Heart right ventricle (tissue), 16 donors: ENCODE measurements at regions not wholly inside any gene's neighbourhood (a gene's known extent, or its start where the extent isn't known, plus 50 kb on each side); places are given as distances from the start of the nearest gene placed in this dataset.
A peak's percentile ranks its signal among the peaks of the same experiment; 100 is the strongest.

Source experiments
- ATAC-seq, 8 donors: fragments of 200-7000 bp; cut with Tn5 transposase; one replicate each; pipeline ENCODE4 v1.9.1; 2020; ENCODE audit warnings: mild to moderate bottlenecking in 8 of 8, moderate library complexity in 8 of 8, moderate number of reproducible peaks in 1 of 8
- DNase-seq, 2 donors: peaks; one replicate each; pipeline ENCODE4 v3.0.0-alpha.2; 2020
- H3K27ac ChIP-seq, 10 donors: fragments of 200-600 bp; sonication (generic) in 2 of 10; one replicate each; pipeline versions ENCODE4 v1.5.0 to v1.8.0; 2020 to 2022; ENCODE audit warnings: mild to moderate bottlenecking in 3 of 10
- H3K27me3 ChIP-seq, 7 donors: fragments of 200-600 bp; one replicate each; pipeline ENCODE4 v1.8.0; 2021 to 2022; ENCODE audit warnings: mild to moderate bottlenecking in 2 of 7
- H3K36me3 ChIP-seq, 9 donors: fragments of 200-600 bp; sonication (generic) in 1 of 9; one replicate each; pipeline versions ENCODE4 v1.5.0 to v1.8.0; 2020 to 2022; ENCODE audit warnings: mild to moderate bottlenecking in 2 of 9
- H3K4me1 ChIP-seq, 9 donors: fragments of 200-600 bp; sonication (generic) in 1 of 9; one replicate each; pipeline versions ENCODE4 v1.5.0 to v1.8.0; 2020 to 2022; ENCODE audit warnings: mild to moderate bottlenecking in 4 of 9
- H3K4me3 ChIP-seq, 10 donors: fragments of 200-600 bp; sonication (generic) in 2 of 10; one replicate each; pipeline versions ENCODE4 v1.5.0 to v1.8.0; 2020 to 2022; ENCODE audit warnings: mild to moderate bottlenecking in 7 of 10, moderate library complexity in 2 of 10
- H3K9me3 ChIP-seq, 11 donors: fragments of 200-600 bp in 10 of 11; sonication (generic) in 2 of 11; one replicate each; pipeline versions ENCODE4 v1.5.0 to v1.8.0; 2013 to 2022; ENCODE audit warnings: mild to moderate bottlenecking in 2 of 11, control low read depth in 1 of 11, moderate library complexity in 1 of 11
- WGBS, 2 donors: extraction: QIAGEN DNeasy Blood & Tissue Kit; methylation state at CpG; one replicate each; pipeline ENCODE4 v1.1.7; 2013; ENCODE audit warnings: inconsistent platforms in 1 of 2; 5-methylcytosine and 5-hydroxymethylcytosine counted together
- intact Hi-C, 10 donors: fragments of 100-400 bp; cut with DNase I; formaldehyde crosslinking; loops; one replicate each; pipeline versions ENCODE4 v1.11.1 to v1.14.2; 2022
- TF ChIP-seq, protein P1 (sequence below), 9 donors: fragments of 200-600 bp; sonication (generic) in 2 of 9; IDR thresholded peaks; one replicate each; pipeline versions ENCODE4 v1.5.0 to v1.8.0; 2021 to 2022; ENCODE audit warnings: antibody characterized with exemption in 9 of 9, mild to moderate bottlenecking in 5 of 9, moderate library complexity in 1 of 9
- donor health status: Arrhythmogenic right ventricular cardiomyopathy.
- donor health status: ischemic (EF 13 %, LVEDD 7.1; RV severe dilation, severe dysfunction).
- donor health status: healthy with polysubstance abuse.
- donor health status: DM: no; HTN: yes; CAD: no.
- donor health status: DM: no; HTN: no; CAD: no.
- donor health status: ischemic (EF 25% LVEDD 6.9; RV normal size, moderate dysfunction).
- donor health status: ischemic (EF 25% LVEDD 5.7; RV mildly dilated, moderate dysfunction).
- donor health status: healthy.
- donor health status: DM: yes; HTN: yes; CAD: no.
- donor health status: Ischemic cardiomyopathy.
- donor health status: ischemic (EF 35%, LVEDD 5.7; RV mildly dilated, moderate dysfunction).
- donor health status: nonischemic (EF 11% LVEDD 7.7; RV severe dilation, severe dysfunction).
- donor health status: DM: yes; HTN: yes; CAD: no.
- donor health status: PGD.
- donor health status: ischemic (EF 29% LVEDD 5.4; RV normal size, mild dysfunction).
- donor health status: nonischemic (EF 23%, LVEDD 6.1; RV moderate dilation, normal function).

DNA sequence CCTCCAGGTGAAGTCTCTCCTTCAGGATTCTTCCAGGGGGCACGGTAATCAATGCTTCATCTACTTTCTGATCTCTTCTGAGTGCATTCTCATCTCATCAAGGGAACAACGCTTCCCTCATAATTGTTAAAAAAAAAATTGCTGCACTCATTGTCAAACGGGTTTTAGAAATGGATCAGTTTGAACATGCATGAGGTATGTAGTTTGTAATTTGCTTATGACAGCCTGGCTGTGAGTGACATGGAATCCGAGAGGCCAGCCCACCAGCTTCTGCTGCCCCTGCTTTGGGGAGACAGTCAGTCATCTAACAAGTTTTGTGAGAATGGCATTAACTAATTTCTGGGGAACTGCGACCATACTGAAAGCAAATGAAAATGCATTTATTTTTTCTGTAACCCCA, 791.9 kb upstream of the SOX11 start:
- DNase-seq = no peak
- H3K9me3 ChIP-seq = peaks cover 0 to 15% (median 0%) of the 10 kb centered on the region in 11 donors
- H3K36me3 ChIP-seq = no peaks in the 10 kb centered on the region
- H3K27ac ChIP-seq = no peak overlapping the region
- TF ChIP-seq, protein P1, sequence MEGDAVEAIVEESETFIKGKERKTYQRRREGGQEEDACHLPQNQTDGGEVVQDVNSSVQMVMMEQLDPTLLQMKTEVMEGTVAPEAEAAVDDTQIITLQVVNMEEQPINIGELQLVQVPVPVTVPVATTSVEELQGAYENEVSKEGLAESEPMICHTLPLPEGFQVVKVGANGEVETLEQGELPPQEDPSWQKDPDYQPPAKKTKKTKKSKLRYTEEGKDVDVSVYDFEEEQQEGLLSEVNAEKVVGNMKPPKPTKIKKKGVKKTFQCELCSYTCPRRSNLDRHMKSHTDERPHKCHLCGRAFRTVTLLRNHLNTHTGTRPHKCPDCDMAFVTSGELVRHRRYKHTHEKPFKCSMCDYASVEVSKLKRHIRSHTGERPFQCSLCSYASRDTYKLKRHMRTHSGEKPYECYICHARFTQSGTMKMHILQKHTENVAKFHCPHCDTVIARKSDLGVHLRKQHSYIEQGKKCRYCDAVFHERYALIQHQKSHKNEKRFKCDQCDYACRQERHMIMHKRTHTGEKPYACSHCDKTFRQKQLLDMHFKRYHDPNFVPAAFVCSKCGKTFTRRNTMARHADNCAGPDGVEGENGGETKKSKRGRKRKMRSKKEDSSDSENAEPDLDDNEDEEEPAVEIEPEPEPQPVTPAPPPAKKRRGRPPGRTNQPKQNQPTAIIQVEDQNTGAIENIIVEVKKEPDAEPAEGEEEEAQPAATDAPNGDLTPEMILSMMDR (IDR thresholded peaks at IDR 0.05) = no peak
- ATAC-seq = no peak
- 82 to 84% methylated on average over 5 of the region's 5 CpGs for WGBS, 2 donors
- peaks cover 0 to 3% (median 0%) of the 10 kb centered on the region in 7 donors for H3K27me3 ChIP-seq
- no peaks in the 10 kb centered on the region for H3K4me1 ChIP-seq
- intact Hi-C loops = no loop called here
- no peak overlapping the region for H3K4me3 ChIP-seq

DNA sequence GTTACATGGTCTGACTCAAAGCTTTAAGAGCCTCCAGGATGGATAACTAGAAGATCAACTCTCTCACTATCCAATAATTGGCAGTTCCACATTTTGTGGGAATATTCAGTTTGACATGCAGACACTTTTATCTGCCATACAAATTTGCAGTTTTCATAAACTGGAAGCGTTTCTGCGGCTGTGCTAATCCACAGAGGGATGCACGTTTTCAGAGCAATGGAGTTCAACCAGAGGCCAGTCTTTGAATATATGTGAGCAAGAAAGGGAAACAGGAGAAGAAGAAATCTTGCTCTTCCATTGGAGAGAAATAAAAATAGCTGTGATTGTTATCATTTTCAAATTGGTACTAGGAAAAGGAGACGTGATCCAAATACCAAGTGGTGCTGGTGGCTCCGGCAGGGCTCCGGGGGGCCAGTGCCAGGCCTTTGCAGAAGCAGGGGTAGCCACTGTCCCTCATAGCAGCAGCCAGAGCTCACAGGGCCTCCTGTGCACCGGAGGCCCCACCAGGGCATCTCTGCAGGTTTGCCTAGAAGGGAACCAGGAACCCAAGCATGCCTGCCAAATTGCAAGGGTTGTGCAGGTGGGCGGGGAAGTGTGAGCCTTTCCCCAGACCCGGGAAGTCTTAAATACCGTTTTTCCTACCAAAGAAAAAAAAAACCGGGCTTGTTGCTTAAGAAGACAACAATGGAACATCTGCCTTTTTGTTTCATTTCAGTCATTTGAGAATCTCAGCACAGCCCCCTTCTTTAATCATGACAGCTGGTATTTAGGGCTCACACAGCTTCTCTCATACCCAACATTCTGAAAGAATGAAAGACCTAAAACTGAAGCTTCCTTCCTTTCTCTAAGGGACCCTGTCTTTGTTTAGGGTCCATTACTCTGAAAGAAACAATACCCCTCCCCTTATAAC, 791.1 kb upstream of the SOX11 start:
- intact Hi-C loops = no loop called here
- Histone ChIP-seq H3K27ac (no peak overlapping the region), H3K27me3 (peaks cover 0 to 3% (median 0%) of the 10 kb centered on the region in 7 donors), H3K4me1 (no peaks in the 10 kb centered on the region), H3K36me3 (no peaks in the 10 kb centered on the region), H3K4me3 (no peak overlapping the region), H3K9me3 (peaks cover 0 to 12% (median 0%) of the 10 kb centered on the region in 11 donors)
- 74 to 81% methylated on average over 11 of the region's 11 CpGs for WGBS, 2 donors
- TF ChIP-seq, protein P1 (IDR thresholded peaks at IDR 0.05) = no peak
- ATAC-seq (no peak), DNase-seq (no peak)

DNA sequence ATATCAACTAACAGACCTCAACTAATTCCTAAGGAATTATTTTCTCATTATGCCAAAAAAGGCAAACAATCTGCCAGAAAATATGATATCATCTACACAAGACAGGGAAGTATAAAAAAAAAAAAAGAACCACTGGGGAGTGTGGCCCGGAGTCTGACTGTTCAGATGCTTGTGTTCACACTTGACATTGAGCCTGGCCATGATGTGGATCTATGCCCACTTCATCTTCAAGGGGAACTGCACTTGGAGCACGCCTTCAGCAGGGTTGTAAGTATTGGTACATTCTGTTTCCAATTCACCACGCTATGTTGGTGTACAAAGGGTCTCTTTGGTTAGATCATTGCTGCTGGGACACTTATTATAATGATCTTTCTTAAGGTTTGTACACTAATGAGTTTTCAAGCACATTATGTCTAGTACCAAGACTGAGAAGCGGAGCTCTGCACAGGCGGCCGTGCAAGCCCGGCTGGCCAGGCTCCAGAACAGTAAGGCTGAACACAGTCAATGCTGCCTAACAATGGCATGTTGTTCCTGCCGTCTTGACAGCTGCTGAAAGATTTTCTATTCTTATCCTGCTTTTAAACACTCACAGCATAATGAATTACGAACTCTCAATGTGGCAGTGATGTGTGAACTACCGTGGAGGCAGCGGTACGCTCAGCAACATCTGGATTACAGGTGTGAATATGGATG, 788.4 kb upstream of the SOX11 start:
- WGBS, 2 donors = 16 to 26% methylated on average over 12 of the region's 12 CpGs
- DNase-seq = peak in 1 of 2 donors; percentile 31
- intact Hi-C loops = no loop called here

DNA sequence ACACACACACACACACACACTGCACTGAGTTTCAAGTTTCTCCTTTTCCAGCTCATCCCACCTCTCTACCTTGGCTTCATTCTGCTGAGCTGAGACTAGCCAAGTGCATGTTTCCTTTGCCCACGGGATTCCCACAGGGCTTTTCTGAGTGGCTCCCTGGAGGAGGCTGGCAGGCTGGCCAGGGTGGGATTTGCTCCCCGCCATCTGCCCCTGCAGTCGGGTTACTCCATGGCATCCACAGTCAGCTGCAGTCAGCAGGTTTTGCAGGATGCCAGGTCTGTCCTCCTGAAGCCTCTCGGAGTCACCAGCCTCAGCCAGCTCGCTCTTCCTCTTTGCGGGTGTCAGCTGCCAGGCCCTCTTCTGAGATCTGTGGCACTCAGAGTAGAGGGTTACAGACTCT, 783.7 kb upstream of the SOX11 start:
- DNase-seq (no peak), ATAC-seq (no peak)
- no peaks in the 10 kb centered on the region for H3K27me3 ChIP-seq
- intact Hi-C loops = no loop called here
- WGBS, 2 donors = 79 to 82% methylated on average over 6 of the region's 6 CpGs
- H3K36me3 ChIP-seq = no peaks in the 10 kb centered on the region
- H3K4me3 ChIP-seq = no peak overlapping the region
- TF ChIP-seq, protein P1 (IDR thresholded peaks at IDR 0.05) = no peak
- no peaks in the 10 kb centered on the region for H3K4me1 ChIP-seq
- peaks cover 0 to 3% (median 0%) of the 10 kb centered on the region in 11 donors for H3K9me3 ChIP-seq
- H3K27ac ChIP-seq = no peak overlapping the region

More for the DNA sequence above, 788.4 kb upstream of the SOX11 start:
- Histone ChIP-seq H3K4me3 (no peak overlapping the region), H3K27ac (no peak overlapping the region), H3K9me3 (peaks cover 0 to 14% (median 0%) of the 10 kb centered on the region in 11 donors), H3K36me3 (no peaks in the 10 kb centered on the region), H3K4me1 (no peaks in the 10 kb centered on the region), H3K27me3 (peaks cover 0 to 3% (median 0%) of the 10 kb centered on the region in 7 donors)
- peak in 1 of 8 donors; percentile 69 for ATAC-seq
- TF ChIP-seq, protein P1 (IDR thresholded peaks at IDR 0.05) = no peak
